ENCODE measurements at regions not wholly inside any gene's neighbourhood (a gene's known extent, or its start where the extent isn't known, plus 50 kb on each side); places are given as distances from the start of the nearest gene placed in this dataset.

- TF ChIP-seq ZNF879 (CRISPR knock-in tag; IDR thresholded peaks at IDR 0.05) (no peak), ADNP (CRISPR knock-in tag; IDR thresholded peaks at IDR 0.05) (no peak), GATAD2A (CRISPR knock-in tag; IDR thresholded peaks at IDR 0.05) (peak; percentile 77), FIP1L1 (IDR thresholded peaks at IDR 0.05; ENCODE audit: borderline replicate concordance, insufficient read depth, low read depth, low read length) (no peak), FOXA3 (CRISPR knock-in tag; IDR thresholded peaks at IDR 0.05) (peak; percentile 49; the same call in 1 of the 2 replicates), DNMT1 (CRISPR knock-in tag; IDR thresholded peaks at IDR 0.05) (no peak), ZNF446 (CRISPR knock-in tag; IDR thresholded peaks at IDR 0.05) (0 out of 2 replicates have a peak, but pooled peaks have one; percentile 53), ZNF709 (CRISPR knock-in tag; IDR thresholded peaks at IDR 0.05) (peak; percentile 30; the same call in 1 of the 2 replicates), ZNF605 (CRISPR knock-in tag; IDR thresholded peaks at IDR 0.05) (0 out of 2 replicates have a peak, but pooled peaks have one; percentile 20), ZBTB1 (CRISPR knock-in tag; IDR thresholded peaks at IDR 0.05; ENCODE audit: borderline replicate concordance) (no peak), RNF219 (CRISPR knock-in tag; IDR thresholded peaks at IDR 0.05) (no peak), ZNF556 (CRISPR knock-in tag; IDR thresholded peaks at IDR 0.05; ENCODE audit: borderline replicate concordance) (0 out of 2 replicates have a peak, but pooled peaks have one; percentile 14), KMT2B (CRISPR knock-in tag; IDR thresholded peaks at IDR 0.05) (no peak), ZNF20 (CRISPR knock-in tag; IDR thresholded peaks at IDR 0.05) (no peak), ZNF766 (CRISPR knock-in tag; IDR thresholded peaks at IDR 0.05; ENCODE audit: borderline replicate concordance) (no peak), PITX1 (CRISPR knock-in tag; IDR thresholded peaks at IDR 0.05) (peak; percentile 75; the same call in 1 of the 2 replicates), ZNF790 (CRISPR knock-in tag; IDR thresholded peaks at IDR 0.05; ENCODE audit: borderline replicate concordance) (peak; percentile 57; the same call in 1 of the 2 replicates), ZMYM3 (CRISPR knock-in tag; IDR thresholded peaks at IDR 0.05) (no peak), CEBPB (IDR thresholded peaks at IDR 0.05; ENCODE audit: borderline replicate concordance, low read depth, low read length) (peak; percentile 72; the same call in 1 of the 2 replicates), FOXK1 (CRISPR knock-in tag; IDR thresholded peaks at IDR 0.05; ENCODE audit: borderline replicate concordance, low read depth) (peak; percentile 26; the same call in 1 of the 2 replicates), ZNF260 (CRISPR knock-in tag; IDR thresholded peaks at IDR 0.05; ENCODE audit: borderline replicate concordance, low read depth) (no peak)
- TF ChIP-seq, protein P1, sequence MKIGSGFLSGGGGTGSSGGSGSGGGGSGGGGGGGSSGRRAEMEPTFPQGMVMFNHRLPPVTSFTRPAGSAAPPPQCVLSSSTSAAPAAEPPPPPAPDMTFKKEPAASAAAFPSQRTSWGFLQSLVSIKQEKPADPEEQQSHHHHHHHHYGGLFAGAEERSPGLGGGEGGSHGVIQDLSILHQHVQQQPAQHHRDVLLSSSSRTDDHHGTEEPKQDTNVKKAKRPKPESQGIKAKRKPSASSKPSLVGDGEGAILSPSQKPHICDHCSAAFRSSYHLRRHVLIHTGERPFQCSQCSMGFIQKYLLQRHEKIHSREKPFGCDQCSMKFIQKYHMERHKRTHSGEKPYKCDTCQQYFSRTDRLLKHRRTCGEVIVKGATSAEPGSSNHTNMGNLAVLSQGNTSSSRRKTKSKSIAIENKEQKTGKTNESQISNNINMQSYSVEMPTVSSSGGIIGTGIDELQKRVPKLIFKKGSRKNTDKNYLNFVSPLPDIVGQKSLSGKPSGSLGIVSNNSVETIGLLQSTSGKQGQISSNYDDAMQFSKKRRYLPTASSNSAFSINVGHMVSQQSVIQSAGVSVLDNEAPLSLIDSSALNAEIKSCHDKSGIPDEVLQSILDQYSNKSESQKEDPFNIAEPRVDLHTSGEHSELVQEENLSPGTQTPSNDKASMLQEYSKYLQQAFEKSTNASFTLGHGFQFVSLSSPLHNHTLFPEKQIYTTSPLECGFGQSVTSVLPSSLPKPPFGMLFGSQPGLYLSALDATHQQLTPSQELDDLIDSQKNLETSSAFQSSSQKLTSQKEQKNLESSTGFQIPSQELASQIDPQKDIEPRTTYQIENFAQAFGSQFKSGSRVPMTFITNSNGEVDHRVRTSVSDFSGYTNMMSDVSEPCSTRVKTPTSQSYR (CRISPR knock-in tag; IDR thresholded peaks at IDR 0.05; ENCODE audit: borderline replicate concordance): peak; percentile 85; the same call in 1 of the 2 replicates
- TF ChIP-seq, protein P2, sequence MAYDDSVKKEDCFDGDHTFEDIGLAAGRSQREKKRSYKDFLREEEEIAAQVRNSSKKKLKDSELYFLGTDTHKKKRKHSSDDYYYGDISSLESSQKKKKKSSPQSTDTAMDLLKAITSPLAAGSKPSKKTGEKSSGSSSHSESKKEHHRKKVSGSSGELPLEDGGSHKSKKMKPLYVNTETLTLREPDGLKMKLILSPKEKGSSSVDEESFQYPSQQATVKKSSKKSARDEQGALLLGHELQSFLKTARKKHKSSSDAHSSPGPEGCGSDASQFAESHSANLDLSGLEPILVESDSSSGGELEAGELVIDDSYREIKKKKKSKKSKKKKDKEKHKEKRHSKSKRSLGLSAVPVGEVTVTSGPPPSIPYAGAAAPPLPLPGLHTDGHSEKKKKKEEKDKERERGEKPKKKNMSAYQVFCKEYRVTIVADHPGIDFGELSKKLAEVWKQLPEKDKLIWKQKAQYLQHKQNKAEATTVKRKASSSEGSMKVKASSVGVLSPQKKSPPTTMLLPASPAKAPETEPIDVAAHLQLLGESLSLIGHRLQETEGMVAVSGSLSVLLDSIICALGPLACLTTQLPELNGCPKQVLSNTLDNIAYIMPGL (CRISPR knock-in tag; IDR thresholded peaks at IDR 0.05; ENCODE audit: borderline replicate concordance in 1 of 2, low read depth in 1 of 2): peak in 1 of 2 experiments; percentile 51; a peak in 1 of 4 replicates
Observed at GRCh38 chr20:22403022-22403631, 181.2 kb downstream of the FOXA2 start (continued).

Data from HepG2 (cell line).